Effector memory CD4-positive, alpha-beta T cell (primary cell): ENCODE measurements at regions not wholly inside any gene's neighbourhood (a gene's known extent, or its start where the extent isn't known, plus 50 kb on each side); places are given as distances from the start of the nearest gene placed in this dataset.
"Not testable (repeated sequence)": the region's sequence is repeated elsewhere in the genome, so short reads cannot be mapped to it uniquely, and the experiment has no call there.

Experiments used
- DNase-seq, 3 donors: peaks; one replicate each; pipeline ENCODE4 v3.0.0-alpha.2; 2020
- H3K27ac ChIP-seq: 2 replicates; pipeline ENCODE4 v1.7.0; 2013; ENCODE audit warnings: mild to moderate bottlenecking, low read length, moderate library complexity; ENCODE audit not compliant: insufficient read depth, poor library complexity, severe bottlenecking
- H3K27me3 ChIP-seq: replicated peaks from 2 replicates; pipeline ENCODE4 v1.7.0; 2013; ENCODE audit warnings: mild to moderate bottlenecking, low read length; ENCODE audit not compliant: insufficient read depth, control insufficient read depth, poor library complexity, severe bottlenecking
- H3K36me3 ChIP-seq: 2 replicates; pipeline ENCODE4 v1.7.0; 2013; ENCODE audit warnings: mild to moderate bottlenecking, low read length, moderate library complexity; ENCODE audit not compliant: control insufficient read depth, insufficient read depth
- H3K4me1 ChIP-seq: 2 replicates; pipeline ENCODE4 v1.7.0; 2013; ENCODE audit warnings: low read length, mild to moderate bottlenecking; ENCODE audit not compliant: control insufficient read depth, insufficient read depth, poor library complexity, severe bottlenecking
- H3K4me3 ChIP-seq: 2 replicates; pipeline ENCODE4 v1.7.0; 2013; ENCODE audit warnings: low read length, low read depth, mild to moderate bottlenecking; ENCODE audit not compliant: insufficient read depth, poor library complexity, severe bottlenecking
- H3K9me3 ChIP-seq: 2 replicates; pipeline ENCODE4 v1.7.0; 2013; ENCODE audit warnings: mild to moderate bottlenecking, low read length, moderate library complexity; ENCODE audit not compliant: control insufficient read depth

DNA sequence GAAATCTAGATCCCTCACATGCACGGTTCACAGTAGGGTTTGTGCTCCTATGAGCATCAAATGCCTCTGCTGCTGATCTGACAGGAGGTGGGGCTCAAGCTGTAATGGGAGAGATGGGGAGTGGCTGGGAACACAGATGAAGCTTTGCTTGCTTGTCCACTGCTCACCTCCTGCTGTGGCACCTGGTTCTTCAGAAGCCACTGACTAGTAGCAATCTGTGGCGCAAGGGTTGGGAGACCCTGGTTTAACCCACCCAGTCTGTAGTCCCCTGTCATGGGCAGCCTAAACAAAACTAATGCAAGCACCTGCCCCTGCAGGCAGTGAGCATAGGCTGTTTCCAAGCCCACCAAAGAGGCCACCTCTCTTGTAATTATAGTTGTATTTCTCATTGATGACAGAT lies 116.6 kb downstream of the SHOX start:
- H3K27me3 ChIP-seq: no peaks in the 10 kb centered on the region
- no peak overlapping the region for H3K27ac ChIP-seq
- H3K9me3 ChIP-seq: no peaks in the 10 kb centered on the region
- no peaks in the 10 kb centered on the region for H3K36me3 ChIP-seq
- no peaks in the 10 kb centered on the region for H3K4me1 ChIP-seq
- no peak overlapping the region for H3K4me3 ChIP-seq
- DNase-seq: no peak

DNA sequence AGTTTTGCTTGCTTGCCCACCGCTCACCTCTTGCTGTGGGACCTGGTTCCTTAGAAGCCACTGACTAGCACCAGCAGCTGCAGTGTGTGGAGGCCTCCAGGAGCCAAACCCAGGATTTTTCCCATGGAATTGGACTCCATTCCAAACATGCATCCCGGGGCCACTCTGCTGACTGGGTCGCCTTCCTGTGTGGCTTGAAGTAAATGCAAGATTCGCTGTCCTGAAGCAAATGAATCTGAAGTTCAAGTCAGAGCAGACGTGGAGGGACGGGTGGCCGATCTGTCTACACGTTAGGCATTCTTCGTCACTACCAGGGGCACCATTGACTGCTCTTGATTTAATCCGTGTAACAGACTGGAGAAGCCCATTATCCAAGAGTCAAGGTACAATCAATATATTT lies 109.0 kb downstream of the SHOX start:
- Histone ChIP-seq H3K4me1 (no peaks in the 10 kb centered on the region), H3K27me3 (no peaks in the 10 kb centered on the region), H3K4me3 (no peak overlapping the region), H3K27ac (no peak overlapping the region), H3K9me3 (no peaks in the 10 kb centered on the region), H3K36me3 (no peaks in the 10 kb centered on the region)
- no peak for DNase-seq

DNA sequence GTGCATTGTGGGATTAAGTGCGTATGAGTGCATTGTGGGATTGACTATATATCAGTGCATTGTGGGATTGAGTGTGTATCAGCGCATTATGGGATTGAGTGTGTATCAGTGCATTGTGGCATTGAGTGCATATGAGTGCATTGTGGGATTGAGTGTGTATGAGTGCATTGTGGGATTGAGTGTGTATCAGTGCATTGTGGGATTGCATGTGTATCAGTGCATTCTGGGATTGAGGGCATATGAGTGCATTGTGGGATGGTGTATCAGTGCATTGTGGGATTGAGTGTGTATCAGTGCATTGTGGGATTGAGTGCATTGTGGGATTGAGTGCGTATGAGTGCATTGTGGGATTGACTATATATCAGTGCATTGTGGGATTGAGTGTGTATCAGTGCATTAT lies 106.4 kb downstream of the SHOX start:
- DNase-seq, H3K4me1 ChIP-seq, H3K36me3 ChIP-seq, H3K9me3 ChIP-seq, H3K27ac ChIP-seq, H3K4me3 ChIP-seq, H3K27me3 ChIP-seq: not testable (repeated sequence)

DNA sequence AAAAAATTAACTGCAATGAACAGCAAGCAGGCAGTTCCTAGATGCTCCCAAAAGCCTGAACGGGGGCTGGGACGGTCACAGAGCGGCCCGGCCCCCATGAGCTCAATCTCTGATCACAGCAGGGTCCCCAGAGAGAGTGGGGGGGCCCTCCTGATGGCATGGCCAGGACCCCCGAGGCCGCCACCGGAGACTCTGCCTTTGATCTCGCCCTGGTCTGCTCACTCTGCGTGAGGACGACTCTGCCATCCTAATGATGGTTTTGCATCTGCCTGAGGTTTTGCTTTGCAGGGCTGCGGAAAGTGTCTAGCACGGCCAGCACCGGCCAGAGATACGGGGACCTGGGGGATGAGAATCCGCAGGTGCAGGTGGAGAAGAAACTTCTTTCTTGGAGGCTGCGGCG lies 103.8 kb downstream of the SHOX start:
- H3K4me3 ChIP-seq: no peak overlapping the region
- DNase-seq: no peak
- H3K36me3 ChIP-seq: no peaks in the 10 kb centered on the region
- H3K27me3 ChIP-seq: no peaks in the 10 kb centered on the region
- H3K9me3 ChIP-seq: no peaks in the 10 kb centered on the region
- H3K27ac ChIP-seq: no peak overlapping the region
- H3K4me1 ChIP-seq: no peaks in the 10 kb centered on the region

DNA sequence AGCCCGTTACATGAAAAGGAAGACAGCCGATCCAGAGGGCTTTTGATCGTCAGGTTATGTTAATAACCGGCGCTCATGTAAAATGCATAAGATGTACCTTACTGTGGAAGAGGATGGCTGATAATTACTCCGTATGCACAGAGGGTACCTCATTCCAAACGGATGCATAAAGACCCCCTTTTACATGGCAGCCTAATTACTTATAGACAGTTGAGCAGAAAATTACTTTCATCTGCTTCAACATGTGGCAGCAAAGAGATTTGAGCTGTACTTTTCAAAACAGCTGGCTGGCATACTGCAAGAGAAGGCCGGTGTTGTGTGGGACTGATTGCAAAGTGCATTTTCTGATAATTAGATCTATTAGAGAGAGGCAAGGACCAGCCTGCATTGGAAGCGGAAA lies 103.4 kb downstream of the SHOX start:
- H3K4me1 ChIP-seq: no peaks in the 10 kb centered on the region
- H3K9me3 ChIP-seq: no peaks in the 10 kb centered on the region
- no peak for DNase-seq
- no peaks in the 10 kb centered on the region for H3K36me3 ChIP-seq
- H3K4me3 ChIP-seq: no peak overlapping the region
- no peak overlapping the region for H3K27ac ChIP-seq
- H3K27me3 ChIP-seq: no peaks in the 10 kb centered on the region

DNA sequence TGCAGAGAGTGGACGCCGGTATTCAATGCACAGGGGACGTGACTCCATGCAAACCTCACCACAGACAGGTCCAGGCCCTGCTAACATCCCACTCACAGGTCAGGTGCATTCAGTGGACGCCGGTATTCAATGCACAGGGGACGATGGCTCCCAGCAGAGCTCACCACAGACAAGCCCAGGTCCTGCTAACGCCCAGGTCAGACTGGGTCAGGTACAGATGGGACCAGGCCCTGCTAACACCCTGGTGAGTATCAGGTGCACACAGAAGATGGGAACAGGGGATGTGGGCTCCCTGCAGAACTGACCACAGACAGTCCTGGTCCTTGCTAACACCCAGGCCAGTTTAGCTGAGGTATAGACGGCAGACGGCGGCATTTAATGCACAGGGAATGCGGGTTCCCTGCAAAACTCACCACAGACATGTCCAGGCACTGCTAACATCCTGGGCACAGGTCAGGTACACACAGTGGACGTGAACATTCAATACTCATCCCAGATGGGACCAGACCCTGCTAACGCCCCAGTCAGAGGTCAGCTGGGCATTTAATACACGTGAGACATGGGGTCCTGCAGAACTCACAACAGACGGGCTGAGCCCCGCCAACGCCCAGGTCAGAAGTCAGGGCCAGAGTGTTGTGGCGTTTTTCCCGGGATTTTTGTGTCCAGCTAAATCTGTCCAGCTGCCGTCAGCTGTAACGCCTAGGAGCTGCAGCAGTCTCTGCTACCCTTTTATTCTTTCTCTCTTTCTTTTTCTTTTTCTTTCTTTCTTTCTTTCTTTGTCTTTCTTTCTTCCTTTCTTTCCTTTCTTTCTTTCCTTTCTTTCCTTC lies 99.2 kb downstream of the SHOX start:
- Histone ChIP-seq H3K4me3 (no peak overlapping the region), H3K27me3 (no peaks in the 10 kb centered on the region), H3K9me3 (no peaks in the 10 kb centered on the region), H3K4me1 (no peaks in the 10 kb centered on the region), H3K36me3 (no peaks in the 10 kb centered on the region), H3K27ac (no peak overlapping the region)
- DNase-seq: no peak

DNA sequence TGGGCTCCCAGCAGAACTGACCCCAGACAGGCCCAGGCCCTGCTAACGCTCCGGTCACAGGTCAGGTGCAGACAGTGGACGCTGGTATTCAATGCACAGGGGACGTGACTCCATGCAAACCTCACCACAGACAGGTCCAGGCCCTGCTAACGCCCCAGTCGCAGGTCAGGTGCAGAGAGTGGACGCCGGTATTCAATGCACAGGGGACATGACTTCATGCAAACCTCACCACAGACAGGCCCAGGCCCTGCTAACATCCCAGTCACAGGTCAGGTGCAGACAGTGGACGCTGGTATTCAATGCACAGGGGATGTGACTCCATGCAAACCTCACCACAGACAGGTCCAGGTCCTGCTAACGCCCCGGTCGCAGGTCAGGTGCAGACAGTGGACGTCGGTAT lies 98.5 kb downstream of the SHOX start:
- not testable (repeated sequence) for H3K4me1 ChIP-seq, H3K9me3 ChIP-seq, H3K4me3 ChIP-seq, DNase-seq, H3K27me3 ChIP-seq, H3K27ac ChIP-seq, H3K36me3 ChIP-seq

DNA sequence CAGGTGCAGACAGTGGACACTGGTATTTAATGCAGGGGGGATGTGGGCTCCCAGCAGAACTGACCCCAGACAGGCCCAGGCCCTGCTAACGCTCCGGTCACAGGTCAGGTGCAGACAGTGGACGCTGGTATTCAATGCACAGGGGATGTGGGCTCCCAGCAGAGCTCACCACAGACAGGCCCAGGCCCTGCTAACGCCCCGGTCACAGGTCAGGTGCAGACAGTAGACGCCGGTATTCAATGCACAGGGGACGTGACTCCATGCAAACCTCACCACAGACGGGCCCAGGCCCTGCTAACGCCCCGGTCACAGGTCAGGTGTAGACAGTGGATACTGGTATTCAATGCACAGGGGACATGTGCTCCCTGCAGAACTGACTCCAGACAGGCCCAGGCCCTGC lies 98.0 kb downstream of the SHOX start:
- H3K27me3 ChIP-seq, H3K27ac ChIP-seq, H3K4me3 ChIP-seq, DNase-seq, H3K4me1 ChIP-seq, H3K9me3 ChIP-seq, H3K36me3 ChIP-seq: not testable (repeated sequence)

DNA sequence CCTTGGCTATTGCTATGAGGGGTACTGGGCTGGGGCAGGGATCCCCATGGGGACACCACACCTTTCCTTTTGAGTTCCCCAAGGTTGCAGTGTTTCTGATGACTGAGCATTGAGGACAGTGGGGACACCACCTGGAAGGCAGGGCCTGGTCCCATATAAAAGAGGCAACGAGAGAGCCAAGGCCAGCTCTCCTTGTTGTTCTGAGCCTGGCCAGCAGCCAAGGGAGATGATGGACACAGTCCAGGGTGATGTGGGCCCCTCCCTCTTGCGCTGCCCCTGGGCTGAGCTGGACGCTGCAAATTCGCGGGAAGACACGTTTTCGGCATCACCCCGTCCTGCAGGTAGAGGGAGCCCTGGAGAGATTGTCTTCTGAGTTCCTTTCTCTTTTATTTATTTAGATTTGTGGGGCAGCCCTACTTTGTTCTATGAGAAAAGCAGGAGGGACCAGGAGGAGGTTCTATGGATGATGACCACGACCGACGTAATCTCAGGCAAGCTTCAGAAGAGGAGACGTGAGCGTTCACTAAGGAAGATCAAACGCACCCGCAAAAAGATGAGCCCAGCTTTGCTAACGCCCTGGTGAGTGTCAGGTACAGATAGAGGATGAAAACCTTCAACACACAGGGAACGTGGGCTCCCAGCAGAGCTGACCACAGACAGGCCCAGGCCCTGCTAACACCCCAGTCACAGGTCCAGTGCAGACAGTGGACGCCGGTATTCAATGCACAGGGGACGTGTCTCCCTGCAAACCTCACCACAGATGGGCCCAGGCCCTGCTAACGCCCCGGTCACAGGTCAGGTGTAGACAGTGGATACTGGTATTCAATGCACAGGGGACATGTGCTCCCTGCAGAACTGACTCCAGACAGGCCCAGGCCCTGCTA lies 97.4 kb downstream of the SHOX start:
- no peak for DNase-seq
- H3K4me3 ChIP-seq: no peak overlapping the region
- H3K9me3 ChIP-seq: no peaks in the 10 kb centered on the region

DNA sequence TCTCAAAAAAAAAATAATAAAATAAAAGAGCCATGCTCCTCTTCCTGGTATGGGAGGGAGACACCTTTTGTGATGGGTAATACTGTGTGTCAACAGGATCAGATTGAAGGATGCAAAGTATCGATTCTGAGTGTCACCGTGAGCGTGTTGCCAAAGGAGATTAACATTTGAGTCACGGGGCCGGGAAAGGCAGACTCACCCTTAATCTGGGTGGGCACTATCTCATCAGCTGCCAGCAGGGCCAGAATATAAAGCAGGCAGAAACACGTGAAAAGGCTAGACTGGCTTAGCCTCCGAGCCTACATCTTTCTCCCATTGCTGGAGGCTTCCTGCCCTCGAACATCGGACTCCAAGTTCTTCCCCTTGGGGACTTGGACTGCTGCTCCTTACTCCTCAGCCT lies 95.4 kb downstream of the SHOX start:
- Histone ChIP-seq H3K27ac (no peak overlapping the region), H3K27me3 (no peaks in the 10 kb centered on the region), H3K36me3 (no peaks in the 10 kb centered on the region), H3K9me3 (no peaks in the 10 kb centered on the region), H3K4me3 (no peak overlapping the region), H3K4me1 (no peaks in the 10 kb centered on the region)
- no peak for DNase-seq

More for the DNA sequence above, 97.4 kb downstream of the SHOX start:
- Histone ChIP-seq H3K27me3 (no peaks in the 10 kb centered on the region), H3K4me1 (no peaks in the 10 kb centered on the region), H3K27ac (no peak overlapping the region), H3K36me3 (no peaks in the 10 kb centered on the region)
